ENCODE measurements at regions not wholly inside any gene's neighbourhood (a gene's known extent, or its start where the extent isn't known, plus 50 kb on each side); places are given as distances from the start of the nearest gene placed in this dataset.

DNA sequence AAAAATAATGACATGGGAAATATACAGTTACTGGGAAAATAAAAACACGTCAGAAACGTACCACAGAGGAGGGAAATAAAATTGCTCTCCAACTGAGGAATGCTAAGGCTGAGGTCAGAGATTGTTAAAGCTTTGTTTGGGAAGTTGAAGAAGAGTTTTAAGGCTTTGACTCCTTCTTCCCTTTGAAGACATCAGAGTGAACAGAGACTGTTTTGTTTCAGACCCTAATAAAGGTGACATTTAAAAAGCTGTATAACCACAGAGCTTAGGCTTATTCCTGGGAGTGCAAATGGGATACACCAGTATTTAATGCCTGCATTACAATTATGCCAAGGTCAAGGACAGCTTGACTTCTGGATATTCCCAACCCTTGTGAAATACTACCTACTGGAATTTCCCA, 102.8 kb downstream of the TRIML1 start:
- Histone ChIP-seq H3K9ac (ENCODE audit: low read depth in 1 of 2, low read length in 2 of 2) (no peak overlapping the region), H3K27me3 (ENCODE audit: control insufficient read depth in 2 of 2, insufficient read depth in 2 of 2, low read length in 2 of 2) (no peaks in the 10 kb centered on the region), H3K4me3 (ENCODE audit: low read length in 2 of 2) (no peak overlapping the region), H3K4me1 (ENCODE audit: control insufficient read depth in 2 of 2, insufficient read depth in 2 of 2, low read length in 2 of 2) (no peaks in the 10 kb centered on the region), H3K27ac (ENCODE audit: low read depth in 2 of 2, low read length in 2 of 2) (no peak overlapping the region), H3K9me3 (ENCODE audit: control insufficient read depth in 2 of 2, low read length in 2 of 2) (no peaks in the 10 kb centered on the region), H3K36me3 (ENCODE audit: control insufficient read depth in 2 of 2, insufficient read depth in 2 of 2, low read length in 2 of 2) (no peaks in the 10 kb centered on the region)

DNA sequence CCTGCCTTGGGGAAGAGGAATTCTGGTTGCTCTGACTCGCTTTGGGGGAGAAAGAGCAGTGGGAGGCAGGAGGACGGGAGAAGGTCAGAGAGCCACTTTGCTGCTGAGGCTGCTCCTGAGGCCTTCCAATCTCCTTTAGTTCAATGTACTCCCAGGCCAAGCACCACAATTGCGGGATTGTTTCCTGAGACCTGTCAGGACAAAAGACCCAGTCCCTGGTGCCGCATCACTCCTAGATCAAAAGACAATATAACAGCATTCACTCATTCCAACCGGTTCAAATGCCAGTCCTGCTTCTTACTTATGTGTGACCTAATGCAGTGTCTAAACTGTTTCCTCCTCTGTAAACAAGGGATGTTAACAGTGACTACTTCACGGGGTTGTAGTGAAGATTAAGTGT, 106.4 kb downstream of the TRIML1 start:
- no peak overlapping the region for H3K27ac ChIP-seq (ENCODE audit: low read depth in 2 of 2, low read length in 2 of 2)
- H3K9me3 ChIP-seq (ENCODE audit: control insufficient read depth in 2 of 2, low read length in 2 of 2) = no peaks in the 10 kb centered on the region
- H3K4me1 ChIP-seq (ENCODE audit: control insufficient read depth in 2 of 2, insufficient read depth in 2 of 2, low read length in 2 of 2) = no peaks in the 10 kb centered on the region
- no peak overlapping the region for H3K4me3 ChIP-seq (ENCODE audit: low read length in 2 of 2)
- H3K9ac ChIP-seq (ENCODE audit: low read depth in 1 of 2, low read length in 2 of 2) = no peak overlapping the region
- H3K36me3 ChIP-seq (ENCODE audit: control insufficient read depth in 2 of 2, insufficient read depth in 2 of 2, low read length in 2 of 2) = no peaks in the 10 kb centered on the region
- H3K27me3 ChIP-seq (ENCODE audit: control insufficient read depth in 2 of 2, insufficient read depth in 2 of 2, low read length in 2 of 2) = no peaks in the 10 kb centered on the region

DNA sequence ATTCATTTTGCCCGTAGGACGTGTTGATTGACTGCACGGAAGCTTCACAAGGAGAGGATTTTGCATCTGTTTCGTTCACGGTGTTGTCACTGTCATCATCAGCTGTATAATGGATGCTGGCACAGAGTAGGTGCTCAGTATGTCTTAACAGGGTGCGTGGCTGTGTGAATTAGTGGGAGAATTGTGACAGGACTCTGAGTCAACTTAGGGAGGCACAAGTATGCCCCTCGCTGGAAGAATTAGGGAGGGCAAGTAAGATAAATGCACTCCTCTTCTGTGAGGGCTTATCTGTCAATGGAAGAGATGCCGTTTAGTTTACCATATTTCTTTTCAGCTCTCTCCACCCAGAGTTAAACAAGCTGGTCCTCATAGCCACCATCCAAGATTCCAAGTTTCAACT, 107.2 kb downstream of the TRIML1 start:
- no peak overlapping the region for H3K4me3 ChIP-seq (ENCODE audit: low read length in 2 of 2)
- H3K36me3 ChIP-seq (ENCODE audit: control insufficient read depth in 2 of 2, insufficient read depth in 2 of 2, low read length in 2 of 2) = no peaks in the 10 kb centered on the region
- H3K27ac ChIP-seq (ENCODE audit: low read depth in 2 of 2, low read length in 2 of 2) = no peak overlapping the region
- H3K4me1 ChIP-seq (ENCODE audit: control insufficient read depth in 2 of 2, insufficient read depth in 2 of 2, low read length in 2 of 2) = no peaks in the 10 kb centered on the region
- H3K9ac ChIP-seq (ENCODE audit: low read depth in 1 of 2, low read length in 2 of 2) = no peak overlapping the region
- H3K27me3 ChIP-seq (ENCODE audit: control insufficient read depth in 2 of 2, insufficient read depth in 2 of 2, low read length in 2 of 2) = no peaks in the 10 kb centered on the region
- no peaks in the 10 kb centered on the region for H3K9me3 ChIP-seq (ENCODE audit: control insufficient read depth in 2 of 2, low read length in 2 of 2)

DNA sequence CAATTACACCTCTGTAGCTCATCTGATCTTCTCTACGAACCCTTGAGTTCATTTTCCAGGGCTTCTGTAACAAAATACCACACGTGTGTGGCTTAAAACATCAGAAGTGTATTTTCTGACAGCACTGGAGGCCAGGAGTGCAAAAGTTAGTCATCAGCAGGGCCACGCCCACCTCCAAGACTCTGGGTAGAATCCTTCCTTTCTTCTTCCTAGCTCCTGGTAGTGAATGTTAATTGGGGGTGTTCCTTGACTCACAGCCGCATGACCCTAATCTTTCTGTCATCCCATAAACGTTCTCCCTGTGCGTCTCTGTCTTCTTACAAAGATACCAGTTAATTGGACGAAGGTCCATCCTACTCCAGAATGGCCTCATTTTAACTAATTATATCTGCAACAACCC, 115.0 kb downstream of the TRIML1 start:
- no peak overlapping the region for H3K27ac ChIP-seq (ENCODE audit: low read depth in 2 of 2, low read length in 2 of 2)
- H3K9ac ChIP-seq (ENCODE audit: low read depth in 1 of 2, low read length in 2 of 2) = no peak overlapping the region
- H3K4me1 ChIP-seq (ENCODE audit: control insufficient read depth in 2 of 2, insufficient read depth in 2 of 2, low read length in 2 of 2) = no peaks in the 10 kb centered on the region
- H3K36me3 ChIP-seq (ENCODE audit: control insufficient read depth in 2 of 2, insufficient read depth in 2 of 2, low read length in 2 of 2) = no peaks in the 10 kb centered on the region
- H3K9me3 ChIP-seq (ENCODE audit: control insufficient read depth in 2 of 2, low read length in 2 of 2) = no peaks in the 10 kb centered on the region
- no peaks in the 10 kb centered on the region for H3K27me3 ChIP-seq (ENCODE audit: control insufficient read depth in 2 of 2, insufficient read depth in 2 of 2, low read length in 2 of 2)
- no peak overlapping the region for H3K4me3 ChIP-seq (ENCODE audit: low read length in 2 of 2)

DNA sequence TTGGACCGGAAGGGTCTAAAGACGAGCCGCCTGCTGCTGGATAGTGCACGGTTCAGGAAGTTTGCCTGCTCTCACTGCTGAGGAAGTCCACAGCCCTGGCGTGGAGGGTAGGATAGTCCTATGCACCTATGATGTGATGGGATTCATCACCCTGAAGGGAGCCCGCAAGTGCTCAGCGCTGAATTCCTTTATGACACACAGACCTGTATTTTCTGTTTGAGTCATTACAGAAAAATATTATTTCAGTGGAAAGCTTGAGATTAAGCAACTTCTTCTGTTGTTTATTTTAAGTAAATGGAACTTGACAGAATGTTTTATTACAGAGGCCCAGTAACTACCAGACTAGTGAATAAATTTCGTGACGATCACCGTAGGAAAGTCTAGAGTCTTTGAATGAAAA, 123.2 kb downstream of the TRIML1 start:
- H3K9ac ChIP-seq (ENCODE audit: low read depth in 1 of 2, low read length in 2 of 2) = no peak overlapping the region

DNA sequence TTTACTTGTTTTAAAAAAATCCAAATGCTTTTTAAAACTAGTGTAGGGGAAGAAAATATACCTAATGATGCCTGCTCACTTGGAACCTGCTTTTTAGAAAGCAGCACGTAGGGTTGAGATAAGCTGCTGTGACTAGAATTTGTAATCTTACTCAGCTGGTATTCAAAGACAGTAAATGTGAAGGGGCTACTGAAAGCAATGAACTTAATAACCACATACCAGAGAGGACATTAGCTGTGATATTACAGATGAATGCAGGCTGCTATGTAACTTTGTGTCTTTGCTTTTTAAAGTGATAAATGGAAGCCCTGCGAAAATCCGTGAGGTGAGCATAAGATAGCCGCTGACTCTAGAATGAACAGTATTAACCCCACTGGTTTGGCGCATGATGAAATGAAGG, 124.1 kb downstream of the TRIML1 start:
- H3K4me3 ChIP-seq (ENCODE audit: low read length in 2 of 2) = no peak overlapping the region
- no peak overlapping the region for H3K9ac ChIP-seq (ENCODE audit: low read depth in 1 of 2, low read length in 2 of 2)
- no peaks in the 10 kb centered on the region for H3K4me1 ChIP-seq (ENCODE audit: control insufficient read depth in 2 of 2, insufficient read depth in 2 of 2, low read length in 2 of 2)
- H3K27me3 ChIP-seq (ENCODE audit: control insufficient read depth in 2 of 2, insufficient read depth in 2 of 2, low read length in 2 of 2) = no peaks in the 10 kb centered on the region
- H3K9me3 ChIP-seq (ENCODE audit: control insufficient read depth in 2 of 2, low read length in 2 of 2) = no peaks in the 10 kb centered on the region
- H3K36me3 ChIP-seq (ENCODE audit: control insufficient read depth in 2 of 2, insufficient read depth in 2 of 2, low read length in 2 of 2) = no peaks in the 10 kb centered on the region
- H3K27ac ChIP-seq (ENCODE audit: low read depth in 2 of 2, low read length in 2 of 2) = no peak overlapping the region

More for the DNA sequence above, 123.2 kb downstream of the TRIML1 start:
- Histone ChIP-seq H3K27me3 (ENCODE audit: control insufficient read depth in 2 of 2, insufficient read depth in 2 of 2, low read length in 2 of 2) (no peaks in the 10 kb centered on the region), H3K4me1 (ENCODE audit: control insufficient read depth in 2 of 2, insufficient read depth in 2 of 2, low read length in 2 of 2) (no peaks in the 10 kb centered on the region), H3K4me3 (ENCODE audit: low read length in 2 of 2) (no peak overlapping the region), H3K27ac (ENCODE audit: low read depth in 2 of 2, low read length in 2 of 2) (no peak overlapping the region), H3K9me3 (ENCODE audit: control insufficient read depth in 2 of 2, low read length in 2 of 2) (no peaks in the 10 kb centered on the region), H3K36me3 (ENCODE audit: control insufficient read depth in 2 of 2, insufficient read depth in 2 of 2, low read length in 2 of 2) (no peaks in the 10 kb centered on the region)

DNA sequence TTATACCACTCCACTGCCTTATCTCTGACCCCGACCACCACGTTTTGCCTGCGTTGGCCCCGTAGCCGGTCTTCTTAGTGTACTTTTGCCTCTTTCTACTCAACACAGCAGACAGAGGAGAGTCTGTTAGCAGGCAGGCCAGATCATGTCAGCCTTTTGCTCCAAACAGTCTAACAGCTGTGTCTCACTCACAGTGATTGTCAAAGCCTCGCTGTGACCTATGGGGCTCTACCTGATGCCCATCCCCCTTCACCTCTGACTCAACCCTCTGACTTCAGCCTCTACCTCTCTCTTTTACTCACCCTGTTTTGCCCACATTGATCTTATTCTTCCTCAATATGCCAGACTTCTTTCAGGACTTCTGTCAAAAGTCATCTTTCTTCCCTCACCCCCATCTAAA, 127.1 kb downstream of the TRIML1 start:
- H3K27me3 ChIP-seq (ENCODE audit: control insufficient read depth in 2 of 2, insufficient read depth in 2 of 2, low read length in 2 of 2) = no peaks in the 10 kb centered on the region
- no peaks in the 10 kb centered on the region for H3K4me1 ChIP-seq (ENCODE audit: control insufficient read depth in 2 of 2, insufficient read depth in 2 of 2, low read length in 2 of 2)
- H3K9ac ChIP-seq (ENCODE audit: low read depth in 1 of 2, low read length in 2 of 2) = no peak overlapping the region
- no peaks in the 10 kb centered on the region for H3K36me3 ChIP-seq (ENCODE audit: control insufficient read depth in 2 of 2, insufficient read depth in 2 of 2, low read length in 2 of 2)
- H3K4me3 ChIP-seq (ENCODE audit: low read length in 2 of 2) = no peak overlapping the region
- H3K27ac ChIP-seq (ENCODE audit: low read depth in 2 of 2, low read length in 2 of 2) = no peak overlapping the region
- H3K9me3 ChIP-seq (ENCODE audit: control insufficient read depth in 2 of 2, low read length in 2 of 2) = no peaks in the 10 kb centered on the region

DNA sequence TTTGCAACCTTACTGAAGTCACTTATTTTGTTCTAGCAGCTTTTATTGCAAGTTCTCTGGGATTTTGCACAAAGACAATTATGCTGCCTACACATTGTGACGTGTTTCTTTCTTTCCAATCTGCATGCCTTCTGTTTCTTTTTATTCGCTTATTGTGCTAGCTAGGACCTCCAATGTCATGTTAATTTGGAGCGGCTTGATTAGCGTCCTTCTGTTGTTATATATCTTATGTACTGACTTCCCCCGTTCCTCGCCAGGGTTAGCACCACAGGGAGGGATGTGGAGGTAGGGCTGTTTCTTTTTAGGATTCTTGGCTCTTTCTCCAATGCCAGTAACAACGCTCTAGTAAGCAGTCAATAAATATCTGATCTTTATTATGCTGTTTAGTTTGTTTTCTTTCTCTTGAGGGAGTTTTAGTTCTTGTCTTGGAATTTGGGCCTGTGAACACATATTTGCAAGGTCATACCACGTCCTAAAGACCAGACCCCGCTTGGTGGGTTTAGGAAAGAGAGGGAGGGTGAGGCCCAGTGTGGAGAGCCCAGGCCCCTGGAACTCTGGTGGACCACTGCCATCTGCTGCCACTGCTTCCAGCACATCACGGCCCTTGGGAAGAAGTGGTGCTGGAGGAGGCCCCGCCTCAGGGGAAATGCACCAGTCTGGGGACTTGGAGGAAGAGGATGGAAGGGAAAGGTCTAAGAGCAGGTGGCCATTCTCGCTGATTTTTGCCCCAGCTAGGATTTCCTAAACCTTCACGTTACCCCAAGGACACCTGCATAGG, 129.1 kb downstream of the TRIML1 start:
- no peaks in the 10 kb centered on the region for H3K36me3 ChIP-seq (ENCODE audit: control insufficient read depth in 2 of 2, insufficient read depth in 2 of 2, low read length in 2 of 2)
- H3K9ac ChIP-seq (ENCODE audit: low read depth in 1 of 2, low read length in 2 of 2) = no peak overlapping the region
- no peaks in the 10 kb centered on the region for H3K27me3 ChIP-seq (ENCODE audit: control insufficient read depth in 2 of 2, insufficient read depth in 2 of 2, low read length in 2 of 2)
- no peaks in the 10 kb centered on the region for H3K4me1 ChIP-seq (ENCODE audit: control insufficient read depth in 2 of 2, insufficient read depth in 2 of 2, low read length in 2 of 2)
- H3K9me3 ChIP-seq (ENCODE audit: control insufficient read depth in 2 of 2, low read length in 2 of 2) = no peaks in the 10 kb centered on the region
- no peak overlapping the region for H3K4me3 ChIP-seq (ENCODE audit: low read length in 2 of 2)
- H3K27ac ChIP-seq (ENCODE audit: low read depth in 2 of 2, low read length in 2 of 2) = no peak overlapping the region

DNA sequence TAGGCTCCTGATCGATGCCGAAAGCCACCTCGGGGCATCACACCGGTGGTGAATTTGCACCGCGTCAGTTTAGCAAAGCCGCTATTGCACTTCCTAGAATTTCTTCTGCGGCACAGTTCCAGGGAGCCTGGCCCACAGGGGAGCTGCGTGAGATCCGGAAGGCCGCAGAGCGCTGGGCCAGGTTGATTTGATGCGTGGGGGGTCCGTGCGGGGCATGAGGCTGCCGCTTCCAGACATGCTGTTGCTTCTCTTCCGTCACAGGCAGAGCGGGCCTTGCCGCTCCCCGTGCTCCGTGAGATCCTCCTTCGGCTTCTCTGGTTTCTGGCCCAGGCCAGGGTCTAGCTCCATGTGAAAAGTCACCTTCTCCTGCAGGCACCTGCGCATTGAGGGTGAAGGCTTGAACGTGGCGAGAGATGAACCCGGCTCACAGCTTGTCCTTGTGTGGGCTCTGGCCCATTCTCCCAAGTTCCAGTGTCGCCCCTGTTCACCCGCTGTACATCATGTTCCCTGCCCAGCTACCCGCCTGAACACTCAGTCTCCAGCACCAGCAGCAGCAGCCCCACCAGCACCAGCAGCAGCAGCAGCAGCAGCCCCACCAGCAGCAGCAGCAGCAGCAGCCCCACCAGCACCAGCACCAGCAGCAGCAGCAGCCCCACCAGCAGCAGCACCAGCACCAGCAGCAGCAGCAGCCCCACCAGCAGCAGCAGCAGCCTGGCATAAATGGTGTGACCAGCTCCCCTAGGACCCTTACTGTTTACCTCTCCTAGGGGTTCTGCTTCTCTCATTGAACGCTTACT, 131.2 kb downstream of the TRIML1 start:
- H3K36me3 ChIP-seq (ENCODE audit: control insufficient read depth in 2 of 2, insufficient read depth in 2 of 2, low read length in 2 of 2) = no peaks in the 10 kb centered on the region
- no peaks in the 10 kb centered on the region for H3K4me1 ChIP-seq (ENCODE audit: control insufficient read depth in 2 of 2, insufficient read depth in 2 of 2, low read length in 2 of 2)
- H3K27me3 ChIP-seq (ENCODE audit: control insufficient read depth in 2 of 2, insufficient read depth in 2 of 2, low read length in 2 of 2) = no peaks in the 10 kb centered on the region
- no peak overlapping the region for H3K27ac ChIP-seq (ENCODE audit: low read depth in 2 of 2, low read length in 2 of 2)
- H3K9me3 ChIP-seq (ENCODE audit: control insufficient read depth in 2 of 2, low read length in 2 of 2) = no peaks in the 10 kb centered on the region
- no peak overlapping the region for H3K9ac ChIP-seq (ENCODE audit: low read depth in 1 of 2, low read length in 2 of 2)
- H3K4me3 ChIP-seq (ENCODE audit: low read length in 2 of 2) = no peak overlapping the region

DNA sequence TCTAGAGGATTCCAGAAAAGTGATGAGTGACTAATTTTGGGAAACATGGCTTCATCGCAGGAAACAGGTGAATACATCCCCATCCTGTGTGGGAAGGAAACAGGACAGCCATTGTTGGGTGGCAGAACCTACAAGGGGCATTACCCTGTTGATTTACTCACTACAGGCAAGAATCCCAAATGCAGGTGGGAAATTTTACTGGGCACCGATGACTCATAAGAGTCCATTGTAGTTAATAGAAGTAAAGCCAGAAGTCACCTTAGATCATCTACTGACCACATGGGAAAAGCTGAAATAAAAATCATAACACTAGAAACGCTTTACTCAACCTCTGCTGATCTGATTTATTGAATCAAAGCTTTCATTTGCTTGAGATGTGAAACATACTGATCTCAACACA, 136.4 kb downstream of the TRIML1 start:
- no peak overlapping the region for H3K4me3 ChIP-seq (ENCODE audit: low read length in 2 of 2)
- H3K4me1 ChIP-seq (ENCODE audit: control insufficient read depth in 2 of 2, insufficient read depth in 2 of 2, low read length in 2 of 2) = no peaks in the 10 kb centered on the region
- H3K27ac ChIP-seq (ENCODE audit: low read depth in 2 of 2, low read length in 2 of 2) = no peak overlapping the region
- no peaks in the 10 kb centered on the region for H3K9me3 ChIP-seq (ENCODE audit: control insufficient read depth in 2 of 2, low read length in 2 of 2)
- H3K9ac ChIP-seq (ENCODE audit: low read depth in 1 of 2, low read length in 2 of 2) = no peak overlapping the region
- H3K27me3 ChIP-seq (ENCODE audit: control insufficient read depth in 2 of 2, insufficient read depth in 2 of 2, low read length in 2 of 2) = no peaks in the 10 kb centered on the region
- no peaks in the 10 kb centered on the region for H3K36me3 ChIP-seq (ENCODE audit: control insufficient read depth in 2 of 2, insufficient read depth in 2 of 2, low read length in 2 of 2)

Data from mucosa of rectum (tissue), 2 donors.